Retinal pigment epithelial cell (primary cell): ENCODE measurements at regions not wholly inside any gene's neighbourhood (a gene's known extent, or its start where the extent isn't known, plus 50 kb on each side); places are given as distances from the start of the nearest gene placed in this dataset.

Experiments
- DNase-seq: peaks from one replicate; pipeline ENCODE4 v3.0.0-alpha.2; 2010; ENCODE audit warnings: low read depth
- H3K4me3 ChIP-seq: 2 replicates; pipeline ENCODE4 v1.5.1; 2011; ENCODE audit warnings: mild to moderate bottlenecking, low read length, control low read depth, moderate library complexity
- CTCF ChIP-seq: conservative IDR thresholded peaks from 2 replicates; pipeline ENCODE4 v1.5.1; 2011; ENCODE audit warnings: low read depth, low read length, control low read depth, inconsistent platforms

- DNase-seq = no peak
- no peak for TF ChIP-seq CTCF
- H3K4me3 ChIP-seq = no peak overlapping the region
These were observed 932.2 kb downstream of the TBC1D22A start for GRCh38 chr22:47694536-47695130.

GRCh38 chr22:47693606-47694005 is 931.2 kb downstream of the TBC1D22A start:
- H3K4me3 ChIP-seq = no peak overlapping the region
- no peak for TF ChIP-seq CTCF
- DNase-seq = no peak

- no peak overlapping the region for H3K4me3 ChIP-seq
- DNase-seq = no peak
- TF ChIP-seq CTCF = no peak
These were observed 930.4 kb downstream of the TBC1D22A start for GRCh38 chr22:47692811-47693210.

GRCh38 chr22:47691152-47691895 is 928.9 kb downstream of the TBC1D22A start:
- H3K4me3 ChIP-seq = no peak overlapping the region
- DNase-seq = no peak
- no peak for TF ChIP-seq CTCF

GRCh38 chr22:47690586-47690985 is 928.1 kb downstream of the TBC1D22A start:
- H3K4me3 ChIP-seq = no peak overlapping the region
- DNase-seq = no peak
- no peak for TF ChIP-seq CTCF

- DNase-seq = no peak
- no peak overlapping the region for H3K4me3 ChIP-seq
- TF ChIP-seq CTCF = no peak
These were observed 927.7 kb downstream of the TBC1D22A start for GRCh38 chr22:47690166-47690565.

GRCh38 chr22:47687776-47688175 is 925.3 kb downstream of the TBC1D22A start:
- no peak for TF ChIP-seq CTCF
- H3K4me3 ChIP-seq = no peak overlapping the region
- DNase-seq = no peak
